ENCODE measurements at regions not wholly inside any gene's neighbourhood (a gene's known extent, or its start where the extent isn't known, plus 50 kb on each side); places are given as distances from the start of the nearest gene placed in this dataset.
"Not testable (repeated sequence)": the region's sequence is repeated elsewhere in the genome, so short reads cannot be mapped to it uniquely, and the experiment has no call there.

DNA sequence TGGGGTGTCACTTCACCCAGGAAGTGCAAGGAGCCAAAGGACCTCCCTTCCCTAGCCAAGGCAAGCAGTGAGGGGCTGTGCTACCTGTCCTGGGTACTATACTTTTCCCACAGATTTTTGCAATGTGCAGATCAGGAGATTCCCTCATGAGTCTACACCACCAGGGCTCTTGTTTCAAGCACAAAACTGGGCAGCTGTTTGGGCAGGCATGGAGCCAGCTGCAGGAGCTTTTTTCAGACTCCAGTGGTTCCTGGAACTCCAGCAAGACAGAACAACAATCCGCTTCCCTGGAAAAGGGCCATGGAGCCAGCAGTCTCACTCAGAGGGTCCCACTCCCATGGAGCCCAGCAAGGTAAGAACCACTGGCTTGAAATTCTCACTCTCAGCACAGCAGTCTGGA is 1649.6 kb downstream of the LRRC4C start:
- DNase-seq (ENCODE audit: low spot score), result no peak

DNA sequence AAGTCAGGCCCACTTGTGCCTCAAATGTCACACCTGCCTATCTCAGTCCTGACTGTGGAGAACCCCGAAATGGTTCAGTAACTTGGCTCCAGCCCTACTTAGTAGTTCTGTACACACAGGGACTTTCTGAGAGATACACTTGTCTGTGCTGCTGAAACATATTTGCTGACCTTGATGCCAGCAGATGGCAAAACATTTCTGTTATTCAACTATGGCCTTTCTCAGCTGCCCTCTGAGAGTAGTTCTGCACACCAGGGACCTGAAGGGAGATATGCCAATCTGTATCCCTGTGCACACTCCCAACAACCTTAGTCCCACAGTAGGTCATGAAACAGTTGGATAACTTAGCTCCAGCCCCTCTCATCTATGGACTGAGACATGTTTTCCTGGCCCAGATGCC is 1651.5 kb downstream of the LRRC4C start:
- DNase-seq (ENCODE audit: low spot score), result no peak

DNA sequence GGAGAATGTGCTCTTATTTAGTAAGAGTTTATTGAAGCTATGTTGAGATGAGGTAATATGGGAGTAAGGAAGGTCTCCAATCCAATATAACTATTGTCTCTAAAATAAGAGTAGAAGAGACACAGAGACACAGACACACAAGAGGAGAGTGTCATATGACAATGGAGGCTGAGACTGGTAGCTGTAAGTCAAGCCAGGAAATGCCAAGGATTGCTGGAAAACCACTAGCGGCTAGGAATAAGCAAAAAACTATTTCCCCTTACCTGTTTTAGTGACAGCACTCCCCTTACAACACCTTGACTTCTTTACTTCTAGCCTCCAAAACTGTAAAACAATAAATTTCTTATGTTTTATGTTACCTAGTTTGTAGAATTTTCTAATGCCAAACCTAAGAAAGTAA is 1652.8 kb downstream of the LRRC4C start:
- DNase-seq (ENCODE audit: low spot score), result peak; percentile 18

DNA sequence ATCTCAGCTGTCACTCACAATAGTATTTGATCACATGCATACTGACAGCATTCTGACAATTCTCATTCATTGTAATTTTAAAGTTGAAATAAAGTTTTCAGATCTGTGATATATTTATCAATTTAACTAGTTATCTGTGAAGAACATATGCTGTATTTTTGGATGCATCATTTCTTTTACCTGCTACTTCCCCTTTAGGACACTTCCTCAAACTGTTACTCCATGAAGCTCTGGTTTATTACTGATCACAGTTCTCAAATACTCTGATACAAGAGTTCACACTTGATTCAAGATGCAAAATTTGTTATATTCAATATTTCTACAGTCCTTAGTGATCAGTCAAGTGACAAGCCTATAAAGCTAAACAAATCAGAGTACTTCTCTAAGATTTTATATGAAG is 1655.2 kb downstream of the LRRC4C start:
- DNase-seq (ENCODE audit: low spot score), result no peak

DNA sequence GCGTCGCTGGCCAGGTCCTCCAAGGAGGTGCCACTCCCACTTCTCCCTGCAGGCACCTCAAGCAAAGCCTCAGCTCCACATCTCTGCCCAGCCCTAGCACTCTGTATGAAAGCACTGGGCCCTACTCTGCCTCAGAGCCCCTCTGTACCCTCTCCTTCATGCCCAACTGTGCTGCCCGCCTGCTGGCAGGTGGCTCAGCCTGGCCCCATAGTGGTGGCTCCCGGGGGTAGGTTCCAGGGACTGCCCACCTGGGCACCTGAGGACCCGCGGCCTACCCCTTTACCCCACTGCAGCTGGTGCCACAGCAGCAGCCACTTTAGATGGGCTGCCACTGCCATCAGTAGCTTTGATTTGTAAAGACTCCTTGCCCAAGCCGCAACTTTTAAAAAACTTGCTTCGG is 1672.8 kb downstream of the LRRC4C start:
- no peak for DNase-seq (ENCODE audit: low spot score)

DNA sequence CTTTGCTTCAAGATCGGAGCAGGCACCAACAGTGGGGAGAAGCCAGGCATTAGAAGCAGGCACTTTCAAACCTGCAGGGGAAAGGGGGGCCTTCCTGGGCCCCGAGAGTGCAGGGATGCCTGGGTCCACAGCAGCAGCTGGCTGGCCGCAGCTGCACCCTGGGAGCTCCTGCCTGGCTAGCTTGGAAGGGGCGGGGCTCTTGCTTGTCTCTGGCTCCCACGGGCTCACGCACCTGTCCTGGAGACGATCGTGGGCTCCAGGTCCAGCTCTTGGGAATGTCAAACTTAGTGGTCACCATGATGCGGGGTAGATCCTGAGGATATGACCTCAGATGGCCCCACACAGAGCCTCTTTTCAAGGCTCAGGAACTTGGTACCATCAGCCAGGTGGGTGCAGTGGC is 1673.2 kb downstream of the LRRC4C start:
- DNase-seq (ENCODE audit: low spot score), result no peak

DNA sequence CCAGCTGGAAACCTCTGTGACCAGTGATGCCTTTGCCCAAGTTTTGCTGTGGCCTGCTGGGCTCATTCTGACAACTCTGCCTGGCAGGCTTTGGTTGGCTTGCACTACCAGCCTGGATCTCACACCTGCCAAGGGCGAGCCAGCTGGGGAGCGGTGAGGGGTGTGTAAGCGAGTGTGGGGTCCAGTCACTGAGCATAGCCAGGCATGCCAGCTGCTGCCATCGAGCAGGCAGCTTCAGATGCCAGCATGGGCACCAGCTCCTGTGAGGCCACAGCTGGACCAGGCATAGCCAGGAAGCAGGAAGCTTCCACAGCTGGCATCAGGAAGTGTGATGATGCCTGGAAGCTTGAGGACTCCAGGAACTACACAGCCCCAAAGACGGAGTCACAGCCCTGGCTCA is 1674.6 kb downstream of the LRRC4C start:
- DNase-seq (ENCODE audit: low spot score), result no peak

DNA sequence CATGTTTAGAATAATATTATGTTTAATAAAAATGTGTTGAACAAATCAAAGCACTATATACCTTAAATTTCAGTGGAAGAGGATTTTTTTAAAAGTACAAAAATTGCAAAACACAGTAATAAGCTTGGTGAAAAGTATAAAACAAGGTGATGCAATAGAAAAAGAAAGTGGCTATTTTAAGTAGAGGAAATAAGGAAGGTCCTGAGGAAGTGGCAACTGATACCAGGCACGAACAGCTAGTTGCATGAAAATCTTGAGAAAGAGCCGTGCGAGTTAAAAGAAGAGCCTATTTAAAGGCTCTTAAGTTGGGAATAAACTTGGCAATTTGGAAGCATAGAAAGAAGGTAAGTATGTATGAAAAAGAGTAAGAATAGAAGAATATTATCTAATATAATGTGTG is 1679.3 kb downstream of the LRRC4C start:
- DNase-seq (ENCODE audit: low spot score), result no peak

DNA sequence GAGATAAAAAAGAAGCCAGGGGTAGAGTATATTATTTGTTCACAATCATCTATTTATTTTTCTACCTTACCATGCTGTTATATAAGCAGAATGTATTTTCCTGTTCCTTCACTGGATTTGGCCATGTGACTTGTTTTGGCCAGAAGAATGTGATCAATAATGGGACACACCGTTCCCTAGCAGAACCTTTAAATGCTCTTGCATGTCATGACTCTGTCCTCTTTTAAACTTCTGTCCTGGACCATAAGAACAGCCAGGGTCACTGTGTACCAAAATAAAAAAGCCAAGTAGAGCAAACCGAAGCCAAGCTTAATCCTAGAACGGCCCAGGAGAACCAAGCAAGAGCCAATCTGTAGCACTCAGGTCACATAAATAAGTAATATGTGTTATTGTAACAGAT is 1682.4 kb downstream of the LRRC4C start:
- DNase-seq (ENCODE audit: low spot score), result no peak

DNA sequence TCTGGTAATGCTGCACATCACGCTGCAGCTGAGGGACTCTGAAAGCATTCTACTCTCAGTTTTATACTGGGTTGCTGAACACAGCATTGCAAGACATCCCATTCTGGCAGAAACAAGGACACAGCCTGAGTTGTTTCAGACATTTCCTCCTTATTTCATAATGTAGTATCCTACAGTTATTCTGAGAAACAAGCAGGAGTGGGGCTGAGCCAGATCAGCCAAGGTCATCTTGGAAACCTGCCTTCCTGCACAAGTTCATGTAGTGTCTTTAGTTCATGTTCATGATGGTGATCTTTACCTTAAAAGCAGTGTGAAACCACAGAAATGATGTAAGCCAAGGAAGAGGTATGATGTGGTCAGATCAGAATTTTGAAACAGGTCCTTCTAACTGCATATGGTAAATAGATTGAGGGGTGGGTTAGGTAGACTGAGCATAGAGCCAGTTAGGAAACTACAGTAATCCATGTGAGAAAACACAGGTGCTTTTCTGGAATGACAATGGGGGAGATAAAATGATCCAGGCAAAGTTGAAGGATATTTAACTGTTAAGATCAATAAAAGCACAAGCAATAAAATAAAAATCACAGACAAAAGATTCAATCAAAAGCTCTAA is 1686.8 kb downstream of the LRRC4C start:
- DNase-seq (ENCODE audit: low spot score), result no peak

DNA sequence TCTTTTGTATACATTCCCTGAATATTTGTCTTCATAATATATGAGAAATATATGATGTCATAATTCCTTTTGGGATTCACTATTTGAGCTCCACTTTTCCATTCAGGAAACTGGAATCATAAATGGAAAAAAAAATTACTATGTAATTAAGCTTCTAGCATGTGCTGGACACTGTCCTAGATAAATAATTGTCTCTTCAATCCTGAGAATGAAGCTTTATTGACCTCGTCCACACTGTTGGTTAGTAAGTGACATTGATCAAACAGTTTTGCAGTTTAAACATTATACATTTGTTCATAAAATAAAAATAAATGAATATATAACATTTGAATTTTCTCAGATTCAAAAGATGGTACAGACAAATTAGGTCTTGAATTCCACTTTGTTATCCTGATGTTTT is 1691.2 kb downstream of the LRRC4C start:
- DNase-seq (ENCODE audit: low spot score), result no peak

DNA sequence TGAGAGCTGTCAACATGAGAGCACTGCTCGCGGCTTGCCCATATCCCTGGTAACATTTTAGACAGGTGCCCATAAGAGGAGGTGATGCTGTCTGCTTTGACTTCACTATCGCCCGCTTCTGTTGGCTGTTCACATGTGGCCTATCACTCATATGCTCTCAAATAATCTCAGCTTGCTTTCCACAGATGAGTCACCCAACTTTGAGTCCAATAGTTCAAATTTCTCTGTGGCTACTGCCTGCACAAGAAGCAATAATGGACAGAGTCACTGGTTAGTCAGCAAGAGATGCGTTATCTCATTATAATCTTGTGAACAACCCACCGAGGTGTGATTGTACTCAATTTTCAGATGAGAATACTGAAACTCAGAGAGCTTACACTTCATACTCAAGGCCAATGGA is 1714.1 kb downstream of the LRRC4C start:
- peak; percentile 71 for DNase-seq (ENCODE audit: low spot score)

DNA sequence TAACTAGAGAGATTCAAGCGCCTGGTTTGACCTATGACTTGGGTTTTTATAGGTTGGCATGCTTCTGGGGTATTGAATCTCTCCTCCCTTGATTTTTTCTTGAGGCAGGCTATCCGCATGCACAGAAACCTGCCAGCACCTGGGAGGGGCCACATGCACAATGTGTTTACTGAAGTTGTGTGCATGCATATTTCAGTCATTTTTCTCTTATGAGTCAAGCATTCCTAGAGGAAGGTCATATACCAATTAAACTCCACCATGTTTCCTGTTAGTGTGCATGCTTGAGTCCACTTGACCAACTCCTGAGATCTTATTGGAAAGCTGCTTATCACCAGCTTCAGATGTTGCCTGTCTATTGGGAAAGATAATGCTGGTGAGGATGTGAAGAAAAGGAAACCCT is 1718.4 kb downstream of the LRRC4C start:
- DNase-seq (ENCODE audit: low spot score), result peak; percentile 65

DNA sequence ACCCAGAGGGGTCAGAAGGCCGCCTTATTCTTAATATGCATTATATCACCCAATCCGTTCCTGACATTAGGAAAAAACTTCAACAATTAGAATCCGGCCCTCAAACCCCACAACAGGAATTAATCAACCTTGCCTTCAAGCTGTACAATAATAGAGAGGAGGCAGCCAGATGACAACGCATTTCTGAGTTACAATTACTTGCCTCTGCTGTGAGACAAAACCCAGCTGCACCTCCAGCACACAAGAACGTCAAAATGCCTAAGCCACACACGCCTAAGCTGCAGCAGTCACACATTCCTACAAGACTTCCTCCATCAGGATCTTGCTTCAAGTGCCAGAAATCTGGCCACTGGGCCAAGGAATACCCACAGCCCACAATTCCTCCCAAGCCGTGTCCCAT is 1723.1 kb downstream of the LRRC4C start:
- DNase-seq (ENCODE audit: low spot score), result not testable (repeated sequence)

DNA sequence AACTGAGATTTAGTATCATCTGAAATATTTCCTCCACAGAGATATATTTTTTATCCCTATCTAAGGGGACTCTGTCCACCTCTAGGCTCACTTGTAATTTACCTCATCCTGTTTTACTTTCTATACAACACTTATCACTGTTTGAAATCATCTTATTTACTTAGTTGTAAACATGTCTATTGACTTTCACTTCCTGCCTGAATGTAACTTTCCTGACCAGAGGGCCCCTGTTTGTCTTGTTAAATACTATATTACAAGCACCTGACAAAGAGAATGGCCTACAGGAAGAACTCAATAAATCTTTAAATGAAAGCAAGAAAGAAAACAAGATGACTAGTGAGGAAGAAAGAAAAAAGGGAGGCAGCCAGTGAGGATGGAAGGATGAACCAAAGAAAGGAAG is 1727.5 kb downstream of the LRRC4C start:
- peak; percentile 8 for DNase-seq (ENCODE audit: low spot score)

DNA sequence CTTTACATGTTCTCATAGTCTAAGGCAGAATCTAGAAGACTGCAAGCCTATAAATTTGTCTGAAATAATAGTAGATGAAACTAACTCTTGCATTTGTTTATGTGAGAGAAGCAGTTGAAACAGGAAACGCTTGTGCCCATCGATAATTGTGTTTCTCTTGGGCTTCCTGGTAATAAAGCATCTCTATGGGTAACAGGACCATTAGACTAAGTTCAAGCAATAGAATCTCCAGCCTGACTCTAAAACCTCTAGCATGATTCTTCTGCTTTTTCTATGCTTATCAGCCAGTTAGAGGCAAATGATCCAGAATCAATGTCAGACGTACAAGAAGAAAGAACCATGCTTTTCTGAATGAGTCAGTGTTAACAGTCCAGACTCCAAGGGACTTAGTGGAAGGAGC is 1734.4 kb downstream of the LRRC4C start:
- no peak for DNase-seq (ENCODE audit: low spot score)

DNA sequence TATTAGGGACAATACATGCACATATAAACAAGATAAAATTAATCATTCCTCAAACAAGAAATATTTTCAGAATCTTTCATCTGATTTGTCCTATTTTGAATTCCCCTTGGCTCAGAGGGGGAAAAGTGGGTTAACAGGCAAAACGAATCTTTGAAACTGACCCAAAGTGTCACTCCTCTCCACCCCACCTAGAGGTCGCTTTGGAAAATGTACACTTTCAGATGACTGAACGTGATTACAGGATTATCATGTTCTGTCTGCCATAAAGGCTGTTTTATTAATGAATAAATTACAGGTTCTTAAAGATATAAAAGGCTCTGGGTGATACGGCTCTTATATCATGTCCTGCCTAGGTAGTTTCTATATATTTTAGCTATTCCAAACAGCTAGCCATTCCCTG is 1735.0 kb downstream of the LRRC4C start:
- DNase-seq (ENCODE audit: low spot score), result peak; percentile 14

DNA sequence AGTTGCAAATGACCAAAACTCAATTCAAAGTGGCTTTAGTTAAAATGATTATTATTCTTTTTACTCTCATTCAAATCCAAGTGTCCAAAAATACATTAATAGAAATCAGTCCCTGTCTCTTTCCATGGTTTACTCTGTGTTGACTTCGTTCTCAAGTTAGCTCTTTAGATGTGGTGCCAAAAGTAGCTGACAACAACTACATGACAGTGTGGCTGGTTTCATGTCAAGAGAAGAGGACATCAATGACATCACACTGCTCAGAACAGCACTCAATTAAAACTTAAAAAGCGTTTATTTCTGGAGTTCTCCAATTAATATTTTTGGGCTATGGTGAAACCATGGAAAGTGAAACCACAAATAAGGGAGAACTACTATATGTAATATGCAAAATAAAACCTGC is 1746.9 kb downstream of the LRRC4C start:
- no peak for DNase-seq (ENCODE audit: low spot score)

DNA sequence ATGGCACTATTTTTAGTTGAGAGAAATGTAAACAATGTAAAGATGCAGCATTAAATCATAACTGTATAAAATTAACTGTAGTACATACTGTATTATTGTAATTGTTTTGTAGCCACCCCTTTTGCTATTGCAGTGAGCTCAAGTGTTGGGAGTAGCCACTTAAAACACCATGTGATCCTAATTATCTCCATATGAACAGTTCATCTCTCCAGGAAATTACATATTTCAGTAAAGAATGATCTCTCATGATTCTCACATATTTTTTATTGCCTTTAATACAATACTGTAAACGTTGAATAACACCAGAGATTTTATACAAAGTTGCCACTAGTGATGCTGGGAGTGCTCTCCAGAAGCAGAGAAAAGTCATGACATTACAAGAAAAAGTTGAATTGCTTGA is 1768.6 kb downstream of the LRRC4C start:
- no peak for DNase-seq (ENCODE audit: low spot score)

DNA sequence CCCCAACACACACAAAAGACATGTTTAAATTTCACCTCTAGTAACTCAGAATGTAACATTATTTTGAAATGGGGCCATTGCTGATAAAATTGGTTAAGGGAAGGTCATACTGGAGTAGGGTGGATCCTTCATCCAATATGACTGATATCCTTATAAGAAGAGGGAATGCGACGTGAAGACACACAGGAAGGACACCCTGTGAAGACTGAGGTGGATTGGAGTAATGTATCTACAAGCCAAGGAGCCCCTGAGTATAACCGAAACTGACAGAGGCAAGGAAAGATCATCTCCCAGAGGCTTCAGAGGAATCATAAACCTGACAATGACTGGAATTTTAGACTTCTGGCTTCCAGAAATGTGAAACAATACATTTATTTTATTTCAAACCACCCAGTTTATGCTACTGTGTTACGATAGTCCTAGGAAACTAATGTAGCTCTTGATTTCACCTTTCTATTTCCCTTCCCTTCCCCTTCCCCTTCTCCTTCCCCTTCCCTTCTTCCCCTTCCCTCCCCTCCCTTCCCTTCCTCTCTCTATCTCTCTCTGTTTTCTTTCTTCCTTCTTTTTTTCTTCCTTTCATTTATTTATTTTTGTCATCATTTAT is 1775.4 kb downstream of the LRRC4C start:
- DNase-seq (ENCODE audit: low spot score), result no peak

DNA sequence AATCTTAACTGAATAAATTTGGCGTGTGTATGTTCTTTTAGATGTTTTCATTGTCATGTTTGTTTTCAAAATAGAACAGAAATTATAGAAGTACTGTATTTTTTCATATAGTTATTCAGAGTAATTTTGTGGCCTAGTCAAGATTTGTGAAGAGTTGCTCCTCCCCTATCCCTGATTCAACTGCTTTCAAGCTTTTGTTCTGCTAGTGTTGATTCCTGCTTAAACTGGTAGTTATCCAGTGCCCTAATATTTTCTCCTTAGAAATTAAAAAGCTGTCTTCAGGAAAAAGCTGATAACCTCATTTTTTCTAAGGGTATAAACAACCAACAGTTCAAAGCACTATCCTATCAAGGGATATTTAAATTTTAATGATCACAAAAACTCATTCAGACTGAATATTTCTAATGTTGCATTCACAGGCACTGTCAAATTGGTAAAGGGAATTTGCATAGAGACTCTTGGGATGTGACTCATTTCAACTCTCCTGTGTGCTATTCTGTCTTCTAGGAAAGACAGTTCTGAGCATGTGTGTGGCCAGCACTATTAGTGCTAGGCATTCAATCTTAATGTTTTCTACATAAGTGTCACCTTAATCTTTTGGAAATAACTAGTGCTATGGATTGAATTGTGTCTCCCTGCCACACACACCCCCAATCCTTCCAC is 1776.0 kb downstream of the LRRC4C start:
- DNase-seq (ENCODE audit: low spot score), result no peak

DNA sequence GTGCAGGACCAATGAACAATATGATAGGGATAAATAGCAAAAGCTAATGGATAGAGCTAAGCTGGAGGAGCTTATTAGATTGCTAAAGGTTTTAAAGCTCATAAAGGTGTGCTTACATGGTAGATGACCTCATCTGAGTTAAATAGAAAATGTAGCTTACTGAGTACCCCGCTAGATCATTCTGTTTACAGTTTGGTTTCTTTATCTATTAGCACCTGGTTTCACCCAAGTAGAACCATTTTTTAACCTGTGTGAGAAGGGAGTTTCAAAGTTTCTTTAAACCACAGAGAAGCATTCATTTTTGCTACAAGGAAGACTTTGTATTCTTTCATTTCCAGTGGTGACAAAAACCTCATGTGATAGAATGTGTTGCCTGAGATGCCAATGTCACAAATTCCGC is 1778.0 kb downstream of the LRRC4C start:
- no peak for DNase-seq (ENCODE audit: low spot score)

DNA sequence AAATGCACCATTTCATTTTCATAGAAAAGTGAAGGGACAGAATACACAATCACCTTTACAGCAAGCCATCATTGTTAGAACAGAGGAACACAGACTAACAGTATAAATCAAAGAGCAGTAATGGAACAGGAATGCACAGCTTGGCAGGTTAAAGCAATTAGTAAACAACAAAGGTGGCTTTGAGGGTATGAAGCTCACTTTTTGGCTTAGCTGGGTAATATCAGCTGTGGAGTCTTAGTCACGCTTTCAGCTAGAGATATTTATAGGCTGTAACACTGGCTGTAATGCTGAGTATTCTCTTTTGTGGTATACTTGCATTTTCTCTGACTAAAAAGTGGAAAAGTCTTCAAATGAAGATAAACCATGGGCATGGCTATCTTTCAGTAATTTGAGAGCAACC is 1780.5 kb downstream of the LRRC4C start:
- DNase-seq (ENCODE audit: low spot score), result peak; percentile 63

DNA sequence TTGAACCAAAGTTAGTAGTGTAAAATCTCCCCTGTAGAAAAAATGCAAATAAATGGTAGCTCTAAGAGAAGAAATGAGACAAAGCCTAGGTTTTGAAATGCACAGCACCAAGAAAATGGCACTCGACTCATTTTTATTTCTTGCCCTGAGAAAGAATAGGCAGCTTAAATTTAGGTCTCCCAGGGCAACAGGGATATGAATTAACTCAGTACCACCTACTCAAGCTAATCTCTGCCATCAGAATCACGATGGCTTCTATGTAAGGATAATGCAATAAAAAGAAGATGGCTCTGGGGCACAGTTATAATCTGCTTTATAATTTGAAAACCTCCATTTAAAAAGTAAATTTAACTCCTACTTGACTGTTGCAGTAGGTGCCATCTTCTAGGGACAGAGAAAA is 1784.3 kb downstream of the LRRC4C start:
- no peak for DNase-seq (ENCODE audit: low spot score)
